ENCODE measurements at regions not wholly inside any gene's neighbourhood (a gene's known extent, or its start where the extent isn't known, plus 50 kb on each side); places are given as distances from the start of the nearest gene placed in this dataset.
"Not testable (repeated sequence)": the region's sequence is repeated elsewhere in the genome, so short reads cannot be mapped to it uniquely, and the experiment has no call there.

- H3K27ac ChIP-seq = no peak overlapping the region
- no peak for TF ChIP-seq CTCF (conservative IDR thresholded peaks at IDR 0.05)
These were observed 965.4 kb upstream of the GRIA3 start for GRCh38 chrX:122218666-122219065.

GRCh38 chrX:122219226-122219625 lies 964.9 kb upstream of the GRIA3 start:
- no peak overlapping the region for H3K27ac ChIP-seq
- no peak for TF ChIP-seq CTCF (conservative IDR thresholded peaks at IDR 0.05)

GRCh38 chrX:122219735-122220134 lies 964.3 kb upstream of the GRIA3 start:
- H3K27ac ChIP-seq = no peak overlapping the region
- no peak for TF ChIP-seq CTCF (conservative IDR thresholded peaks at IDR 0.05)

- H3K27ac ChIP-seq = no peak overlapping the region
- TF ChIP-seq CTCF (conservative IDR thresholded peaks at IDR 0.05) = no peak
These were observed 963.3 kb upstream of the GRIA3 start for GRCh38 chrX:122220644-122221373.

GRCh38 chrX:122221810-122222209 lies 962.3 kb upstream of the GRIA3 start:
- not testable (repeated sequence) for H3K27ac ChIP-seq

GRCh38 chrX:122224137-122224536 lies 959.9 kb upstream of the GRIA3 start:
- H3K27ac ChIP-seq = not testable (repeated sequence)

- no peak overlapping the region for H3K27ac ChIP-seq
- no peak for TF ChIP-seq CTCF (conservative IDR thresholded peaks at IDR 0.05)
These were observed 945.3 kb upstream of the GRIA3 start for GRCh38 chrX:122238801-122239200.

GRCh38 chrX:122241959-122242358 lies 942.1 kb upstream of the GRIA3 start:
- H3K27ac ChIP-seq = no peak overlapping the region

More at GRCh38 chrX:122241959-122242358, 942.1 kb upstream of the GRIA3 start:
- no peak for TF ChIP-seq CTCF (conservative IDR thresholded peaks at IDR 0.05)
